HG03521 (cell line): ENCODE measurements at regions not wholly inside any gene's neighbourhood (a gene's known extent, or its start where the extent isn't known, plus 50 kb on each side); places are given as distances from the start of the nearest gene placed in this dataset.

Source experiments
- ATAC-seq: cut with Tn5 transposase; IDR thresholded peaks from one replicate; pipeline ENCODE4 v1.9.1; 2021; ENCODE audit warnings: mild to moderate bottlenecking, moderate library complexity; ENCODE audit not compliant: unreplicated experiment

- no peak for ATAC-seq
Observed at GRCh38 chr2:7777668-7778067, 860.5 kb downstream of the RNF144A start.

- ATAC-seq, result no peak
Observed at GRCh38 chr2:7780321-7780720, 863.1 kb downstream of the RNF144A start.

- ATAC-seq, result no peak
Observed at GRCh38 chr2:7785700-7786099, 868.5 kb downstream of the RNF144A start.

- no peak for ATAC-seq
Observed at GRCh38 chr2:7788736-7789135, 871.5 kb downstream of the RNF144A start.

DNA sequence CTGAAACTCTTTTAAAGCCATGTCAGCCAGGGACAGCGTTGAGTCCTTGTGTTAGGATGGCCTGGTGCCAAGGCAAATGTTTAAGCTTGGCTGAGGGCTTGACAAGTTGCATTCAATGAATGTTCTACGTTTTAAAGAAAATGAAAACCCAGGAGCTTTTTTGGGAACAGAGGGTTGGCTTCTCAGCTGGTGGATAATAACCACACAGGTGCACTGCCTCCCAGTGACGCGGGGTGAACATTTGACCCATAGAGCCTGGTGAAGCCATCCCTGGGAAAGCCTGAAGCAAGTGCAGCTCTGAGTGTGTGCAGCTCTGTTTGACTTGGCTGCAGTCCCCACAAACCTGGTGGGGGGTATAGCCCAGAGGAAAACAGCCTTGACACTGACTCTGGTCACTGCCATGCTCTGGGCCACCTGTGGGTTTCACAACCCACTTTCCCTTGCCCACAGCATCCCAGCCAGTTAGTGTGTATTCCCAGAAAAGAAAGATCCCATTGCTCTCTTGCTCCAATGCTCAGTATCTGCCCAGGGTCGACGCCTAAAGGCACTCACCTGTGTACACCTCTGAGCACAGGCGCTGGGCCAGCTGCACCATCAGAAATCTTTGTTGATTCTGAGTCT is 874.9 kb downstream of the RNF144A start:
- no peak for ATAC-seq

DNA sequence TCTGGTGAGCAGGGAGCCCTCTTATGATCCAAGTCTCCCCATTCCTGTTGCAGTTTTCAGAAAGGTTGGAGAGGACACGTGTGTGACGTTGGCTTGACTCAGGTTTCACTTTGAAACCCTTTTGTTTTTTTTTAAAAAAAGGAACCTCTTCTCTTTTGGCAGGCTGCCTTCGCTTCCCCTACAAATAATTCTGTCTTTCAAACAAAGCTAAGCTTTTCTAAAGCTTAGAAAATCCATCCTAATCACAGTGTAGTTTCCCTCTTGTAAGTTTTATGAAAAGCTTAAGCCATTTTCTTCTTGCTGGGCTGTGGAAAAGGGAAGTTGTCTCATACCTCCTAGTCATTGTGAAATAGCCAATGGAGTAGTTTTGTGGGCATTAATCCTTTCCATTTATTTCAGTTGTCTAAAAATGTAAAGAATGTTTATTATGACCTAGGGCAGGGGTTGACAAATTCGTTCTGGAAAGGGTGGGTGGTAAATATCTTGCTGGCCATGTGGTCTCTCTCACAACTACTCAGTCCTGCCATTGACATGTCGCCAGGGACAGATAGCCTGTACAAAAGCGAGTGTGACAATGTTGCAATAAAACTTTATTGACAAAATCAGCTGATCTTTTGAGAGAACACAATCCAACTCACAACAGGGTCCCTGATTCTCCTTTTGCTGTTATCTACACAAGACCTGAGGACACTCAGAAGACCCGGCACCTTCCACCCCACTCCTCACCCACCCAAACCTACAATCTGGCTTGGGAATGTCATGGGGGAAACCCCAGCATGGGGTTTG is 878.8 kb downstream of the RNF144A start:
- no peak for ATAC-seq

GRCh38 chr2:7800031-7800430 is 881.8 kb upstream of the ID2 start:
- no peak for ATAC-seq

DNA sequence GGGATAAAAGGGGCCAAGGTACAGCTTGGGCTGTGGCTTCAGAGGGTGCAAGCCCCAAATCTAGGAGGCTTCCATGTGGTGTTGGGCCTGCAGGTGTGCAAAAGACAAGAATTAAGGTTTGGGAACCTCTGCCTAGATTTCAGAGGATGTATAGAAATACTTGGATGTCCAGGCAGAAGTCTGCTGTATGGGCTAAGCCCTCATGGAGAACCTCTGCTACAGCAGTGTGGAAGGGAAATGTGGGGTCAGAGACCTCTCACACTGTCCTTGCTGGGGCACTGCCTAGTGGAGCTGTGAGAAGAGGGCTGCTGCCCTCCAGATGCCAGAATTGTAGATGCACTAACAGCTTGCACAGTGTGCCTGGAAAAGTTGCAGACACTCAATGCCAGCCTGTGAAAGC is 880.6 kb upstream of the ID2 start:
- ATAC-seq, result no peak

DNA sequence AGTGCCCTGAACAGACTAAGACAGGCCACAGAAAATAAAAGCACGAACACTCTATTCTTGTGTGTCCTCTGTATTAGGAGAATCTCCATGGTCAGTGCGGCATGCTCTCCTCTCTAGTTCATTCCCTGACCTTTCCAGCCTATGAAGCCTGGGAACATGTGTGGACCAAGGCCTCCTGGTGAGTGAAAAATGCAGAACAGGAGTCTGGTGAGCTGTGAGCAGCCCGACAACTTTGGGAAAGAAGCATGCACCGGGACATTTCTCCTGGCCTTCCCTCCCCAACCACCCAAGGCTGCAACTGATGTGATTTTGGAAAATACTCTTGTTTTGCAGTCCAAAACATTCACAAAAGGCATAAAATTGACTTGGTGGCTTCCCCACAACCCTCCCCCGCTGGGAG is 878.3 kb upstream of the ID2 start:
- no peak for ATAC-seq

- ATAC-seq, result no peak
Observed at GRCh38 chr2:7809640-7810039, 872.2 kb upstream of the ID2 start.

DNA sequence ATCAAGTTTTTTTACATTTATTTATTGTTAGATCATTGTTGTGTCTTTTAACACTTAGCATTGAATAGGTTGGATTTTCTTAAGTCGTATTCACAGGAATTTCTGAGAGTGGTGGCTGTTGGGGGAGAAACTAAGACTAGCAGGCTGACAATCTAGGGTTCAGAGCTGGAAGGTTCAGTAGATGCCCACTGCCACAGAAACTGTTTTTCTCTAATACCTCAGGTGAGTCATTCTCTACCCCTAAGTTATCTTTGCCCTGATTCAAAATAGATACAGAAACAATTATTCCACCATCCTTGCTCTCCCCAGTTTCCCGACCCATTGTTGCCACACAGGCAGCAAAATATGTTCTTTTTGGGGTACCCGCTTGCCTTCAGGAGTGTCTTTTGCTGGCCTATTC is 870.8 kb upstream of the ID2 start:
- ATAC-seq, result no peak

DNA sequence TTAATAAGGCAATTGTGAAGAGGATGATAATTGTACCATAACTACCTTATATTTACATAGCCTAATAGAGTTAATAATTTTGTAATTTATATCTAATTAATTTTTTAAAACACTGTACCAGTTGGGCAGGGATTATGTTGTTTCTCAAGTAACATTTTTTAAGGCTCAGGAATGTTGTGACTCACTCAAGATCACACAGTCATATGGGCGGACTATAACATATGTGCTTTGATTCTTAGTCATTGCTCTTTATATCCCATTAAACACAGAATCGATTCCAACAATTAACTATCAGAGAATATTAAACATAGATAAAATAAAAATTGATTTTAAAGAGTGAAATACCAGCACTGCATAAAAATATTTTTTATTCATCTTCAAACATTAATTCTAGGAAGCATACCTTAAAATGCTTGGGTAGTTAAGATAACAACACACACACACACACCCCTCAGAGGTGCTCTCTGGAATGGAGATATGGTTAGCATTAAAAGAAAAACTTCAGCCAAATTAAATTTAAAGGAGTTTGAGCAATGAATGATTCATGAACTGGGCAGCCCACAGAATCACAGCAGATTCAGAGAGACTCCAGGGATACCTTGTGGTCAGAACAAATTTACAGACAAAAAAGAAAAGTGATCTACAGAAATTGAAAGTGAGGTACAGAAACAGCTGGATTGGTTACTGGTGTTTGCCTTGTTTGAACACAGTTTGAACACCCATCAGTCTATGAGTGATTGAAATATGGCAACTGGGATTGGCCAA is 869.4 kb upstream of the ID2 start:
- ATAC-seq, result no peak

DNA sequence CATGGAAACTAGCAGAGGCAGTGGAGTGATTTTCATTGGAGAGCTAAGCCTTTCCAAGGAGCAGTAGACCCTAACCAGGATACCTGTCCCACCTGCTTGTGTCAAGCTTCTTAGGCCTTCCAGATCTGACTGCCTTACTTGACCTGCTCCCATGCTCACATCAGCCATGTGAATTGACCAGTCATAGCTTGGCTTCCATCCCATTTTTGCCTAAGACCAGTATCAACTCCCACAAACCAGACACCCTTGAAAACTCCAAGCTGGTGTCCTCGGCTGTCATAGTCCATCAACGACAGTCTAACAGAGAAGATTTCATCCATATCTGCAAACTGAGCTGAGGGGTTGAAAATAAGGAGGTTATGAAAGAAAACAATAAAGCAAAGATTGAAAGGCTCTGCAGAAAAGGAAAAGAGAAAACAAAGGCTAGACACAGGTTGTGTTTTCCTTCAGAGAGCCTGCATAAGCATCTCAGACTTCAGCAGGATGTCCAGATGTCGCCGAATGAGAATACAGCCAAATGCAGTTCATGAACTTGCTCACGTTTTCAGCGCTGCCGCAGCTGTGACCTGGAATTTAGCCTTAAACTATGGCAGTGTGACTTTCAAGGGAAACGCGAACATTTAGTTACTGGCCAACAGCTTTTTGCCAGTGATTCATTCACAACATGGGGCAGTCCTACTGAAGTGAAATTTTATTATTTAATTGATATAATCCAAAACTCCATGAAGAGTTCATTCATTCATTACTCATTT is 868.1 kb upstream of the ID2 start:
- no peak for ATAC-seq

GRCh38 chr2:7815726-7816125 is 866.1 kb upstream of the ID2 start:
- no peak for ATAC-seq

DNA sequence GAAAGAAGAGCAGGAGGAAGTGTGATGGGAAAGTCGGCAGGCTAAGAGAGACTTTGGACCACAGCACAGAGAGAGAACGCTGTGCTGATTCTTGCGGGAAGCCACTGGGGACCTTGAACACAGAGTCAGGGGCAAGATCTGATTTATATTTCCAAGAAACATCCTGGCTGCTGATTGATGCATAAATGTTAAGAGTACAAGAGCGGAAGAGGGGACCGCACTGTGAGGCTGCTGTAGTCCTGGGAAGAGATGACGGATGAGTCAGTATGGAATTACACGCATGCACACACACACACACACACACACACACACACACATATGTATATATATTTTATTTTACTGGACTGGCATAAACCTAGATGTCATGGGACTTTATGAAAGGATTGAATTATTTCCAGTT is 865.6 kb upstream of the ID2 start:
- ATAC-seq, result no peak

- ATAC-seq, result no peak
Observed at GRCh38 chr2:7816944-7817343, 864.9 kb upstream of the ID2 start.

GRCh38 chr2:7819316-7819715 is 862.5 kb upstream of the ID2 start:
- ATAC-seq, result no peak

GRCh38 chr2:7819850-7820249 is 862.0 kb upstream of the ID2 start:
- no peak for ATAC-seq

- no peak for ATAC-seq
Observed at GRCh38 chr2:7824211-7824610, 857.6 kb upstream of the ID2 start.

- peak; percentile 90 for ATAC-seq
Observed at GRCh38 chr2:7825591-7826312, 856.1 kb upstream of the ID2 start.

GRCh38 chr2:7826656-7827055 is 855.2 kb upstream of the ID2 start:
- ATAC-seq, result no peak
